H1 (cell line): ENCODE measurements at regions not wholly inside any gene's neighbourhood (a gene's known extent, or its start where the extent isn't known, plus 50 kb on each side); places are given as distances from the start of the nearest gene placed in this dataset.

Source experiments
- CTCF ChIA-PET: fragments of 300-600 bp; sonication (Branson Sonifier 250); formaldehyde crosslinking; loops from one replicate; lab custom pipeline; 2021; ENCODE audit not compliant: partially characterized antibody; lab: Charles Lee
- POLR2A ChIA-PET: fragments of 300-600 bp; sonication (Branson Sonifier 250); formaldehyde crosslinking; loops from one replicate; lab custom pipeline; 2021; ENCODE audit warnings: inconsistent platforms; ENCODE audit not compliant: partially characterized antibody; lab: Charles Lee
- DNase-seq, 2 experiments: peaks; one replicate each; pipeline versions ENCODE4 v3.0.0 to v3.0.0-alpha.2; 2010 to 2022; ENCODE audit warnings: low spot score in 2 of 2, low read depth in 1 of 2, mixed read lengths in 1 of 2
- FAIRE-seq: peaks from 2 replicates; lab custom pipeline; 2011; peaks lifted over from hg19 to GRCh38; lab: Jason Lieb, UNC
- H2AFZ ChIP-seq: 2 replicates; pipeline ENCODE4 v1.8.1; 2012; ENCODE audit warnings: low read length, inconsistent platforms
- H2AK5ac ChIP-seq: 2 replicates; pipeline ENCODE4 v1.6.1; 2013; ENCODE audit warnings: low read depth, low read length
- H2BK120ac ChIP-seq: replicated peaks from 2 replicates; pipeline ENCODE3; 2013; ENCODE audit warnings: low read depth, low read length, inconsistent platforms
- H2BK12ac ChIP-seq: 2 replicates; pipeline ENCODE4 v1.6.1; 2013; ENCODE audit warnings: low read depth, low read length
- H2BK15ac ChIP-seq: 2 replicates; pipeline ENCODE4 v1.6.1; 2013; ENCODE audit warnings: low read length
- H2BK20ac ChIP-seq: 2 replicates; pipeline ENCODE4 v1.6.1; 2013; ENCODE audit warnings: low read length
- H2BK5ac ChIP-seq: 2 replicates; pipeline ENCODE4 v1.6.1; 2013; ENCODE audit warnings: low read depth, low read length
- H3K14ac ChIP-seq: 2 replicates; pipeline ENCODE4 v1.6.1; 2013; ENCODE audit warnings: inconsistent platforms; ENCODE audit not compliant: insufficient read length
- H3K18ac ChIP-seq: 2 replicates; pipeline ENCODE4 v1.6.1; 2013; ENCODE audit warnings: low read length; ENCODE audit errors: extremely low read depth
- H3K23ac ChIP-seq: 2 replicates; pipeline ENCODE4 v1.6.1; 2013; ENCODE audit warnings: inconsistent platforms; ENCODE audit not compliant: insufficient read length
- H3K23me2 ChIP-seq: 2 replicates; pipeline ENCODE4 v1.6.1; 2013; ENCODE audit warnings: low read depth, low read length
- H3K27ac ChIP-seq: 2 replicates; pipeline ENCODE4 v1.6.1; 2011; ENCODE audit warnings: low read depth, low read length, inconsistent platforms
- H3K27me3 ChIP-seq, 4 experiments: replicated peaks in 1 of 4; 1 replicate in 1 of 4; 2 replicates in 3 of 4; pipeline versions ENCODE4 v1.6.1 to v1.8.1; 2011 to 2013; ENCODE audit warnings: low read length in 3 of 4, mild to moderate bottlenecking in 3 of 4, inconsistent platforms in 2 of 4, mixed read lengths in 2 of 4, moderate library complexity in 1 of 4; ENCODE audit not compliant: control insufficient read depth in 3 of 4, insufficient read depth in 3 of 4; ENCODE audit errors: extremely low read depth in 1 of 4
- H3K36me3 ChIP-seq, 4 experiments: 2 replicates each; pipeline versions ENCODE4 v1.6.1 to v1.8.1; 2011 to 2013; ENCODE audit warnings: mild to moderate bottlenecking in 4 of 4, low read length in 3 of 4, moderate library complexity in 2 of 4, control low read depth in 1 of 4, inconsistent platforms in 1 of 4; ENCODE audit not compliant: insufficient read depth in 4 of 4, control insufficient read depth in 2 of 4
- H3K4ac ChIP-seq: replicated peaks from 2 replicates; pipeline ENCODE3; 2013; ENCODE audit warnings: low read length, low read depth, mixed read lengths, inconsistent platforms; ENCODE audit not compliant: insufficient read length
- H3K4me1 ChIP-seq, 4 experiments: replicated peaks in 1 of 4; 1 replicate in 1 of 4; 2 replicates in 3 of 4; pipeline versions ENCODE4 v1.6.1 to v1.8.1; 2011 to 2013; ENCODE audit warnings: low read length in 3 of 4, inconsistent platforms in 2 of 4, mixed read lengths in 1 of 4; ENCODE audit not compliant: insufficient read depth in 4 of 4, control insufficient read depth in 3 of 4
- H3K4me2 ChIP-seq, 2 experiments: 2 replicates each; pipeline versions ENCODE4 v1.6.1 to v1.8.1; 2011 to 2013; ENCODE audit warnings: low read depth in 2 of 2, low read length in 2 of 2, control low read depth in 1 of 2, inconsistent platforms in 1 of 2, mild to moderate bottlenecking in 1 of 2; ENCODE audit not compliant: insufficient read depth in 1 of 2
- H3K4me3 ChIP-seq, 4 experiments: fragments of 200-600, 300-600 bp in 1 of 4; sonication (generic), shearing (Covaris generic), sonication (Bioruptor Twin) in 1 of 4; 2 replicates each; pipeline versions ENCODE4 v1.5.1 to v1.8.1; 2011 to 2016; ENCODE audit warnings: low read length in 4 of 4, low read depth in 3 of 4, control low read depth in 2 of 4, inconsistent platforms in 2 of 4, mild to moderate bottlenecking in 2 of 4, mixed read lengths in 1 of 4, moderate library complexity in 1 of 4; ENCODE audit not compliant: insufficient read depth in 2 of 4; ENCODE audit errors: extremely low read depth in 1 of 4
- H3K56ac ChIP-seq: replicated peaks from 2 replicates; pipeline ENCODE3; 2013; ENCODE audit warnings: low read depth, mild to moderate bottlenecking, mixed read lengths, low read length, inconsistent platforms; ENCODE audit not compliant: insufficient read length
- H3K79me1 ChIP-seq: 2 replicates; pipeline ENCODE4 v1.6.1; 2013; ENCODE audit warnings: low read depth, low read length, control low read depth
- H3K79me2 ChIP-seq, 2 experiments: 2 replicates each; pipeline versions ENCODE4 v1.6.1 to v1.8.1; 2012 to 2013; ENCODE audit warnings: low read length in 2 of 2, mild to moderate bottlenecking in 2 of 2, inconsistent platforms in 1 of 2; ENCODE audit not compliant: insufficient read depth in 2 of 2, control insufficient read depth in 1 of 2
- H3K9ac ChIP-seq, 4 experiments: replicated peaks in 1 of 4; 1 replicate in 1 of 4; 2 replicates in 3 of 4; pipeline versions ENCODE4 v1.6.1 to v1.8.1; 2011 to 2013; ENCODE audit warnings: low read depth in 3 of 4, low read length in 3 of 4, control low read depth in 2 of 4, mild to moderate bottlenecking in 2 of 4, moderate library complexity in 2 of 4, inconsistent platforms in 1 of 4; ENCODE audit errors: extremely low read depth in 1 of 4
- H3K9me3 ChIP-seq, 2 experiments: 2 replicates each; pipeline versions ENCODE4 v1.6.1 to v1.8.1; 2012 to 2013; ENCODE audit warnings: mild to moderate bottlenecking in 2 of 2, moderate library complexity in 2 of 2, control low read depth in 1 of 2, inconsistent platforms in 1 of 2, low read depth in 1 of 2, low read length in 1 of 2, mixed read lengths in 1 of 2; ENCODE audit not compliant: insufficient read depth in 2 of 2
- H4K20me1 ChIP-seq, 2 experiments: replicated peaks in 1 of 2; 2 replicates each; pipeline versions ENCODE3 to v1.8.1; 2011 to 2013; ENCODE audit warnings: inconsistent platforms in 2 of 2, low read length in 2 of 2, mild to moderate bottlenecking in 1 of 2; ENCODE audit not compliant: insufficient read depth in 2 of 2, control insufficient read depth in 1 of 2
- H4K5ac ChIP-seq: 2 replicates; pipeline ENCODE4 v1.6.1; 2013; ENCODE audit warnings: low read length, low read depth, mixed read lengths, inconsistent platforms; ENCODE audit not compliant: insufficient read length
- H4K8ac ChIP-seq: 2 replicates; pipeline ENCODE4 v1.8.0; 2013; ENCODE audit warnings: mild to moderate bottlenecking, moderate library complexity, low read length, inconsistent platforms; ENCODE audit not compliant: insufficient read depth; ENCODE audit errors: extremely low read depth
- H4K91ac ChIP-seq: replicated peaks from 2 replicates; pipeline ENCODE3; 2013; ENCODE audit warnings: low read length, mixed read lengths, inconsistent platforms; ENCODE audit not compliant: insufficient read length
- BRCA1 ChIP-seq: IDR thresholded peaks from 2 replicates; pipeline ENCODE4 v1.6.1; 2012; ENCODE audit warnings: low read depth, low read length, improper control_type of control experiment
- CBX5 ChIP-seq: fragments of 300-800, 300-1000 bp; sonication (generic); IDR thresholded peaks from 2 replicates; pipeline ENCODE4 v1.7.1; 2016; ENCODE audit warnings: antibody characterized with exemption, low read length, low read depth
- FOSL1 ChIP-seq: IDR thresholded peaks from 2 replicates; pipeline ENCODE4 v1.6.1; 2011; ENCODE audit warnings: mild to moderate bottlenecking, low read depth, low read length, moderate library complexity; ENCODE audit not compliant: insufficient read depth
- POLR2A ChIP-seq, 2 experiments: IDR thresholded peaks; 1 replicate in 1 of 2; 2 replicates in 1 of 2; pipeline ENCODE4 v1.6.1; 2011; ENCODE audit warnings: low read depth in 2 of 2, low read length in 2 of 2, mild to moderate bottlenecking in 2 of 2; ENCODE audit errors: control extremely low read depth in 1 of 2
- RXRA ChIP-seq: IDR thresholded peaks from 2 replicates; pipeline ENCODE4 v1.6.1; 2011; ENCODE audit warnings: low read depth, mild to moderate bottlenecking, low read length, moderate library complexity; ENCODE audit not compliant: insufficient read depth
- SAP30 ChIP-seq: fragments of 300-600 bp; sonication (generic); IDR thresholded peaks from 2 replicates; pipeline ENCODE4 v1.7.1; 2012; ENCODE audit warnings: low read length, moderate library complexity, mild to moderate bottlenecking, inconsistent platforms; ENCODE audit not compliant: insufficient read depth, insufficient replicate concordance
- SIRT6 ChIP-seq: IDR thresholded peaks from one replicate; pipeline ENCODE4 v1.7.1; 2012; ENCODE audit warnings: low read length, inconsistent platforms
- SIX5 ChIP-seq: IDR thresholded peaks from 2 replicates; pipeline ENCODE4 v1.6.1; 2011; ENCODE audit warnings: mild to moderate bottlenecking, low read depth, low read length
- SP1 ChIP-seq: IDR thresholded peaks from 2 replicates; pipeline ENCODE4 v1.6.1; 2011; ENCODE audit warnings: low read depth, low read length
- WGBS, 2 experiments: shearing (Covaris generic) in 1 of 2; methylation state at CpG; one replicate each; pipeline versions ENCODE4 v1.1.6 to v1.1.7; 2013 to 2015; ENCODE audit warnings: low lambda C conversion rate in 2 of 2, mixed read lengths in 2 of 2, inconsistent platforms in 1 of 2, low coverage in 1 of 2, missing lambda C conversion rate in 1 of 2; ENCODE audit not compliant: insufficient replicate concordance in 2 of 2, insufficient coverage in 1 of 2, insufficient read length in 1 of 2; ENCODE audit errors: extremely low coverage in 1 of 2, missing lambda C conversion rate in 1 of 2; 5-methylcytosine and 5-hydroxymethylcytosine counted together
- TF ChIP-seq, protein P1 (sequence below): IDR thresholded peaks from 2 replicates; pipeline ENCODE4 v1.6.1; 2012; ENCODE audit warnings: inconsistent platforms
- TF ChIP-seq, protein P2 (sequence below): IDR thresholded peaks from 2 replicates; pipeline ENCODE4 v1.6.1; 2011; ENCODE audit warnings: low read length, improper control_type of control experiment

DNA sequence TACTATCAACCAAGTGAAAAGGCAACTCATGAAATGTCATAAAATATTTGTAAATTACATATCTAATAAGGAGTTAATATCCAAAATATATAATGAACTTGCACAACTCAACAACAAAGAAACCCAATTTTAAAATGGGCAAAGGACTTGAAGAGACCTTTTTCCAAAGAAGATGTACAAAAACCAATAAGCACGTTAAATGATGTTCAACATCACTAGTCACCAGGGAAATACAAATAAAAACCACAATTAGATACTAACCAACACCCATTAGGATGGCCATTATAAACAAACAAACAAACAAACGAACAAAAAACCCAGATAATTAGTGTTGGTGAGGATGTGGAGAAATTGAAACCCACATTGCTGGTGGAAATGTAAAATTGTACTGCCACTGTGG lies 92.3 kb upstream of the ARID2 start:
- CTCF ChIA-PET: no interaction called here
- H3K23ac ChIP-seq: no peak overlapping the region
- DNase-seq (no peak), FAIRE-seq (no peak)
- H3K4me1 ChIP-seq: 0 out of 7 replicates have a peak, but pooled peaks cover 0 to 4% (median 0%) of the 10 kb centered on the region in 4 experiments
- no peak overlapping the region for H3K56ac ChIP-seq
- H4K91ac ChIP-seq: no peak overlapping the region
- no peak overlapping the region for H2AFZ ChIP-seq
- no peak overlapping the region for H2BK12ac ChIP-seq
- no peaks in the 10 kb centered on the region; the same call in 1 of the 2 replicates for H3K23me2 ChIP-seq
- no peaks in the 10 kb centered on the region for H4K20me1 ChIP-seq
- no peak overlapping the region for H3K18ac ChIP-seq
- no peak overlapping the region for H4K8ac ChIP-seq
- no peak overlapping the region for H2BK20ac ChIP-seq
- no peaks in the 10 kb centered on the region for H3K79me1 ChIP-seq
- 91% methylated on average over 2 of the region's 2 CpGs; no CpG with 5 or more reads in 1 of the 2 experiments for WGBS, 2 experiments
- no peak overlapping the region for H3K27ac ChIP-seq
- no peak overlapping the region for H3K4ac ChIP-seq
- no peak overlapping the region for H3K4me2 ChIP-seq
- TF ChIP-seq SP1 (no peak), FOSL1 (no peak), BRCA1 (no peak), CBX5 (no peak), SIRT6 (no peak), POLR2A (IDR thresholded peaks at IDR 0.05; ENCODE audit: control extremely low read depth in 1 of 2, low read depth in 2 of 2, low read length in 2 of 2) (no peak), SAP30 (no peak), SIX5 (no peak), RXRA (no peak)
- TF ChIP-seq, protein P1, sequence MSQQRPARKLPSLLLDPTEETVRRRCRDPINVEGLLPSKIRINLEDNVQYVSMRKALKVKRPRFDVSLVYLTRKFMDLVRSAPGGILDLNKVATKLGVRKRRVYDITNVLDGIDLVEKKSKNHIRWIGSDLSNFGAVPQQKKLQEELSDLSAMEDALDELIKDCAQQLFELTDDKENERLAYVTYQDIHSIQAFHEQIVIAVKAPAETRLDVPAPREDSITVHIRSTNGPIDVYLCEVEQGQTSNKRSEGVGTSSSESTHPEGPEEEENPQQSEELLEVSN: no peak
- TF ChIP-seq, protein P2, sequence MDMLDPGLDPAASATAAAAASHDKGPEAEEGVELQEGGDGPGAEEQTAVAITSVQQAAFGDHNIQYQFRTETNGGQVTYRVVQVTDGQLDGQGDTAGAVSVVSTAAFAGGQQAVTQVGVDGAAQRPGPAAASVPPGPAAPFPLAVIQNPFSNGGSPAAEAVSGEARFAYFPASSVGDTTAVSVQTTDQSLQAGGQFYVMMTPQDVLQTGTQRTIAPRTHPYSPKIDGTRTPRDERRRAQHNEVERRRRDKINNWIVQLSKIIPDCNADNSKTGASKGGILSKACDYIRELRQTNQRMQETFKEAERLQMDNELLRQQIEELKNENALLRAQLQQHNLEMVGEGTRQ: no peak
- TF ChIP-seq, all 59 proteins: peak for 0
- Histone ChIP-seq H2BK5ac (no peak overlapping the region), H2BK15ac (no peak overlapping the region), H3K9ac (no peak overlapping the region), H3K14ac (no peak overlapping the region), H3K36me3 (no peaks in the 10 kb centered on the region), H3K4me3 (no peak overlapping the region), H3K27me3 (no peaks in the 10 kb centered on the region), H4K5ac (no peak overlapping the region), H3K9me3 (no peaks in the 10 kb centered on the region), H2AK5ac (no peak overlapping the region), H2BK120ac (no peak overlapping the region), H3K79me2 (no peaks in the 10 kb centered on the region)
- POLR2A ChIA-PET: no interaction called here
